Peyer's patch (tissue), 4 donors: ENCODE measurements at regions not wholly inside any gene's neighbourhood (a gene's known extent, or its start where the extent isn't known, plus 50 kb on each side); places are given as distances from the start of the nearest gene placed in this dataset.

Experiments used
- DNase-seq, 3 donors: peaks; one replicate each; pipeline ENCODE4 v3.0.0-alpha.2; 2017 to 2019
- H3K27ac ChIP-seq, 4 donors: fragments of 200-600 bp; sonication (generic); one replicate each; pipeline ENCODE4 v1.5.1; 2016 to 2019
- H3K27me3 ChIP-seq, 2 donors: fragments of 200-600 bp; sonication (generic); one replicate each; pipeline ENCODE4 v1.5.1; 2019
- H3K36me3 ChIP-seq, 3 donors: fragments of 200-600 bp; sonication (generic); one replicate each; pipeline ENCODE4 v1.5.1; 2016 to 2019
- H3K4me1 ChIP-seq, 4 donors: fragments of 200-600 bp; sonication (generic); one replicate each; pipeline ENCODE4 v1.5.1; 2016 to 2019
- H3K4me3 ChIP-seq, 4 donors: fragments of 200-600 bp; sonication (generic); 1 replicate in 3 of 4; 2 replicates in 1 of 4; pipeline ENCODE4 v1.5.1; 2016 to 2019; ENCODE audit warnings: mild to moderate bottlenecking in 1 of 4
- H3K9me3 ChIP-seq, 4 donors: fragments of 200-600 bp; sonication (generic); one replicate each; pipeline ENCODE4 v1.5.1; 2016 to 2019; ENCODE audit warnings: mild to moderate bottlenecking in 1 of 4
- POLR2A ChIP-seq, 2 donors: fragments of 450-650 bp; IDR thresholded peaks; one replicate each; pipeline ENCODE4 v1.5.1; 2017; ENCODE audit warnings: antibody characterized with exemption in 2 of 2, mild to moderate bottlenecking in 2 of 2, moderate library complexity in 2 of 2
- TF ChIP-seq, protein P1 (sequence below), 6 experiments: fragments of 450-650 bp in 4 of 6; fragments of 200-600 bp in 2 of 6; sonication (generic) in 1 of 6; IDR thresholded peaks; one replicate each; pipeline ENCODE4 v1.5.1; 2017 to 2019; ENCODE audit warnings: antibody characterized with exemption in 6 of 6, mild to moderate bottlenecking in 3 of 6, moderate library complexity in 1 of 6

DNA sequence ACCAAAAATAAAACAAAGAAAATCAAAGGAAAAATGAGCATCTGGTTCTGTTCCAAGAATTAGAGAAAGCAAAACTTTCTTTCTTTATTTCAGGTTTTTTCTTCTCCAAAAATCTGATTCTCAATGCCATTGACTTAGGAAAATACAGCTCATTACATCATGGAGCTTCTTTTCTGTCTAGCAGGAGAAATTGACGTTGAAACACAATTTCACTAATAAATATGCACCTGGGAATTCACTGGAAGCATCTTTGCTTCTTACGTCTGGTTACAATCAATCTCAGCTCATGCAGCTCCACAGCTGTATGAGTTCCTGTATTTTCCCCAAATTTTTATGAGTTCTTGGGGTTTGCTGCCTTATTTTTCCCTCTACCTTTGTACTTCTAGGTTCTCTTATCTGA, 1568.6 kb upstream of the GOT2 start:
- no peak for TF ChIP-seq POLR2A (IDR thresholded peaks at IDR 0.05)
- TF ChIP-seq, protein P1, sequence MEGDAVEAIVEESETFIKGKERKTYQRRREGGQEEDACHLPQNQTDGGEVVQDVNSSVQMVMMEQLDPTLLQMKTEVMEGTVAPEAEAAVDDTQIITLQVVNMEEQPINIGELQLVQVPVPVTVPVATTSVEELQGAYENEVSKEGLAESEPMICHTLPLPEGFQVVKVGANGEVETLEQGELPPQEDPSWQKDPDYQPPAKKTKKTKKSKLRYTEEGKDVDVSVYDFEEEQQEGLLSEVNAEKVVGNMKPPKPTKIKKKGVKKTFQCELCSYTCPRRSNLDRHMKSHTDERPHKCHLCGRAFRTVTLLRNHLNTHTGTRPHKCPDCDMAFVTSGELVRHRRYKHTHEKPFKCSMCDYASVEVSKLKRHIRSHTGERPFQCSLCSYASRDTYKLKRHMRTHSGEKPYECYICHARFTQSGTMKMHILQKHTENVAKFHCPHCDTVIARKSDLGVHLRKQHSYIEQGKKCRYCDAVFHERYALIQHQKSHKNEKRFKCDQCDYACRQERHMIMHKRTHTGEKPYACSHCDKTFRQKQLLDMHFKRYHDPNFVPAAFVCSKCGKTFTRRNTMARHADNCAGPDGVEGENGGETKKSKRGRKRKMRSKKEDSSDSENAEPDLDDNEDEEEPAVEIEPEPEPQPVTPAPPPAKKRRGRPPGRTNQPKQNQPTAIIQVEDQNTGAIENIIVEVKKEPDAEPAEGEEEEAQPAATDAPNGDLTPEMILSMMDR (IDR thresholded peaks at IDR 0.05) = no peak
- Histone ChIP-seq H3K4me1 (no peaks in the 10 kb centered on the region), H3K27me3 (no peaks in the 10 kb centered on the region), H3K9me3 (no peaks in the 10 kb centered on the region), H3K27ac (no peak overlapping the region), H3K4me3 (no peak overlapping the region), H3K36me3 (no peaks in the 10 kb centered on the region)
- DNase-seq = no peak

DNA sequence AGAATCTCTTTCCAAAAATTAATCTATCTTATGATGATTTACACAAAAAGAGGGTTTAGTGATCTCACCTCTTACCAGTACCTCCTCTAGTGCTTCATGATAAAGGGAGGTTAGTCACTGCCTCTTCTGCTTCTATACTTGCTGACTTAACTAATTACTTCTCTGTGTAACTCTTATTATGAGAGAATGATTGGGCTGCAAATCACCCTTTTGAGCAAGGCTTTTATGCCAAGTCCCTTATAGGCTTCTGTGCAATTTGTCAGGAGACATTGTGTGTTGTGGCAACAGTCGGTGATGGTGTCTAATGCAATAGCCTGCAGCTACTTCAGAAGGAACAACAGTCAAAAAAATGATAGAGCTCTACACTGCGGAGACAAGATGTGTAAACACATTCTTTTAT, 1568.1 kb upstream of the GOT2 start:
- TF ChIP-seq, protein P1 (IDR thresholded peaks at IDR 0.05) = no peak
- TF ChIP-seq POLR2A (IDR thresholded peaks at IDR 0.05) = no peak
- Histone ChIP-seq H3K4me3 (no peak overlapping the region), H3K9me3 (no peaks in the 10 kb centered on the region)

DNA sequence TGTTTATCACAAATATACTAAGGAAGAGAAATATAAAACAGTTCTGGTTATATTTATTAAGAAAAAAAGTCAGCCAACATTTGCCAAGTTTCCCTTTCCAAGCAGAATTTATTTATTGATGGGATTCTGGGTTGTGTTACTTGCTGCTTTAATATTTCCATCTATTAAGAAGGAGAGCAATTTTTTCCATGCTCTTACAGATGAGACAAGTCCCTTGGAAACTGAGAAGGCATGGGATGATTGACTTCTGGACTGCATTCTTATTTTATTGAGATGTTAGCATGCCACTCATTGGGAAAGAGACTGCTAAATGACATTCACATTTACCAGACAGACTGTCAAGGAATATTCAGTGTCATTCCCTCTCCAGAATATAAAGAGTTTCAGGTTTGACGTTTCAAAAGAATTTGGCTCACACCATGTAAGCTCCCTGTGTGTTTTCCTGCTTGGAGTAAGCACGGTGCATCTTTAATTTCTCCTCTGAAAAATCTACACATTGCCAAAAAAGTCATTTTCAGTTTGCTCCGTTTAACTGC, 1565.2 kb upstream of the GOT2 start:
- DNase-seq = no peak
- Histone ChIP-seq H3K4me1 (no peaks in the 10 kb centered on the region), H3K27ac (no peak overlapping the region), H3K36me3 (no peaks in the 10 kb centered on the region), H3K4me3 (no peak overlapping the region), H3K9me3 (no peaks in the 10 kb centered on the region), H3K27me3 (no peaks in the 10 kb centered on the region)
- no peak for TF ChIP-seq POLR2A (IDR thresholded peaks at IDR 0.05)
- TF ChIP-seq, protein P1 (IDR thresholded peaks at IDR 0.05) = no peak

More for the DNA sequence above, 1568.1 kb upstream of the GOT2 start:
- DNase-seq = no peak
- H3K27me3 ChIP-seq = no peaks in the 10 kb centered on the region
- H3K4me1 ChIP-seq = no peaks in the 10 kb centered on the region
- H3K27ac ChIP-seq = no peak overlapping the region
- H3K36me3 ChIP-seq = no peaks in the 10 kb centered on the region

DNA sequence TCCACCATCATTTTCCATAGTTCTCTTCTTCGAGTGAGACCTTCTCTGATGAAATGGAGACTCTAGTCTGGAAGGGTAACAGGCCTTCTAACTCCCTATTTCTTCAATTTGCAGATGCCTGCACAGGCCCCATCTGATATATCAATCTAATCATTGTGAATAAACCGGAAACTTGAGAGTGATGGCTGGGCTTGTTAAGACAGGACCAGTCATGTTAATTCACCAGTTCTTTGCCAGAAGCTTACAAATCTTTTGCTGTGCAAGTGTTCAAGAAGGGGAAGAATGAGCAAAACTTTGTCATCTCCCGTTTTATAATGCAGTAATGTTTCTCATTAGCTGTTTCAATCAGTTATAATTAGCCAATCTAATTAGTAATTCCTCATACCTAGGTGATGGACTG, 1561.3 kb upstream of the GOT2 start:
- H3K4me1 ChIP-seq = no peaks in the 10 kb centered on the region
- no peak for DNase-seq
- no peaks in the 10 kb centered on the region for H3K27me3 ChIP-seq
- H3K36me3 ChIP-seq = no peaks in the 10 kb centered on the region
- no peaks in the 10 kb centered on the region for H3K9me3 ChIP-seq
- no peak overlapping the region for H3K4me3 ChIP-seq
- TF ChIP-seq POLR2A (IDR thresholded peaks at IDR 0.05) = no peak
- TF ChIP-seq, protein P1 (IDR thresholded peaks at IDR 0.05) = no peak
- H3K27ac ChIP-seq = no peak overlapping the region

DNA sequence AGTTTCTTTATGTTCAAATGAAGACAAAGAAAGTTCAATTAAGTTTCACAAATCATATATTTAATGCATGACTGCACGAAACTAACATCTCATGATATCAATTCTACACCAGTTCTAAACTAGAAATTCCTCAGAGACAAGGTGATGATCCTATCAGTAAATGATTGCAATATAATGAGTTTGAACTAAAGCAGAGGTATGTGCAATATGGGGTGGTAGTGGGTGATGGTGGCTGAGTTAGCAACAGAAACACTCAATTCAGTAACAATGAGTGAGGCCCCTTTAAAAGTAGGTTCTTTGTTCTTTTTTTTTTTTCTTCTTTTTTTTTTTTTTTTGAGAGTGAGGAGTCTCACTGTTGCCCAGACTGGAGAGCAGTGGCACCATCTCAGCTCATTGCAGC, 1551.7 kb upstream of the GOT2 start:
- Histone ChIP-seq H3K4me3 (no peak overlapping the region), H3K27ac (no peak overlapping the region), H3K4me1 (no peaks in the 10 kb centered on the region), H3K36me3 (no peaks in the 10 kb centered on the region), H3K27me3 (no peaks in the 10 kb centered on the region), H3K9me3 (peaks cover 0 to 2% (median 0%) of the 10 kb centered on the region in 4 donors)
- TF ChIP-seq POLR2A (IDR thresholded peaks at IDR 0.05) = no peak
- TF ChIP-seq, protein P1 (IDR thresholded peaks at IDR 0.05) = no peak
- no peak for DNase-seq
